ENCODE measurements at regions not wholly inside any gene's neighbourhood (a gene's known extent, or its start where the extent isn't known, plus 50 kb on each side); places are given as distances from the start of the nearest gene placed in this dataset.
"Not testable (repeated sequence)": the region's sequence is repeated elsewhere in the genome, so short reads cannot be mapped to it uniquely, and the experiment has no call there.

DNA sequence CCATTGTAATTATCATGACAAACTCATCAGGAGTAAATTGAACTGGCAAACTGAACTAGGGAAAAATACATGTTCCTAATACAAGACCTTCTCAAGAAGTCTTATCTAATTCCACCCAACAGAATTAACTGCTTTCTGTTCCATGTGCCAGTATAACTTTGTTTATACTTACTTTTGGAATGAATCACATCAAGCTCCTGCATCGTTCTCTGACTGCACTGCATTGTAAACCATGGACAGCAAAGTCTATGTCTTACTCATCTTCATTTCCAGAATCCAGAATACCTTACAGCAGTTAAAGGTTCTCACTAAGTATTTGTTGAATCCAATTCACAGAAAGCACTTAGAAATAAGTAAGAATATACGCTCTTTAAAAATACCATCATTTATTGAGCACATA lies 102.8 kb downstream of the PLK2 start:
- DNase-seq = no peak

DNA sequence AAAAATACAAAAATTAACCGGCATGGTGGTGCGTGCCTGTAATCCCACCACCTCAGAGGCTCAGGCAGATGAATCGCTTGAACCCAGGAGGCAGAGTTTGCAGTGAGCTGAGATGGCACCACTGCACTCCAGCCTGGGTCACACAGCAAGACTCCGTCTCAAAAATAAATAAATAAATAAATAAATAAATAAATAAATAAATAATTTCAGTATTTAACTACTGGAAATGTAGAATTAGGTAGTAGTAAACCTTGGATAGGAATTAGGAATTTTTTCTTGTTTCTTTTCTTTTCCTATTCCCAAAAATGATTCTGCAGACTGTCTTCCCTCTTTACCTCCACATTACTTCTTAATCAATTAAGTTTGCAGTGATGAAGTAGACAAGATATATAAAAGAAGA lies 103.2 kb downstream of the PLK2 start:
- DNase-seq = no peak

DNA sequence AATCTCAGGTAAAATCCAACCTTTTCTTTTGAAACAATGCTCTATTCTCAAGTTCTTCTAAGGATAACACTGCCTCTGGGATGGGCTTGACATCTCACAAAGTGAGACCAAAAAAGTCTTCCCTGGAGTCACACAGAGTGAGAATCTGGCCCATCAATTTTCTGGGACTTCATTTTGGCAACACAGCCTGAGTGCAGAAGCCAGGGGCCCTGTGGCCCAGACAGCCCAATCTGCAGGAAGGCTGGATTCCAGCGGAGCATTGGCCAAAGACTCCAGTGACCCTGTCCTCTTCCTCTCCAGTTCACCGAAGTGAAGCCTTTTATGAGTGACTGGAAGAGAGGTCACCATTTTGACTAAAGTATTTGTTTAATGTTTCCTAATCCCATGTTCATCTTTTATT lies 105.1 kb downstream of the PLK2 start:
- no peak for DNase-seq

DNA sequence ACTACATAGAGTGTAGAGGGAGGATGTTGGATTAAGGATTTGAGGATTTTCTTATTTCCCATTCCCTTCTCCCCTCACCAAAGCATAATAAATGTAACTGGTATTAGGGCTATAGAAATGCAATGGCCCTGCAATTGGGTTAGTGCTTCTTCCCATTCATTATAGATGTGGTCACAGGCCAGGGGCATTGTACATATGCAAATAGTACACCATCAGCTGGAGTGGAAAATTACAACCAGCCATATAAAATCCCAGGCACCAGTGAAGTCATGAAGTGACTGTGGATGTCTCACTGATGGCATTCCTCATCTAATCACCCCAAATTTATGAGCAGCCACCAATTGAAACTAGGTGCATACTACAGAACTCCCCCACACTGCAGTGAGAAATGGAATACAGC lies 105.9 kb downstream of the PLK2 start:
- no peak for DNase-seq

DNA sequence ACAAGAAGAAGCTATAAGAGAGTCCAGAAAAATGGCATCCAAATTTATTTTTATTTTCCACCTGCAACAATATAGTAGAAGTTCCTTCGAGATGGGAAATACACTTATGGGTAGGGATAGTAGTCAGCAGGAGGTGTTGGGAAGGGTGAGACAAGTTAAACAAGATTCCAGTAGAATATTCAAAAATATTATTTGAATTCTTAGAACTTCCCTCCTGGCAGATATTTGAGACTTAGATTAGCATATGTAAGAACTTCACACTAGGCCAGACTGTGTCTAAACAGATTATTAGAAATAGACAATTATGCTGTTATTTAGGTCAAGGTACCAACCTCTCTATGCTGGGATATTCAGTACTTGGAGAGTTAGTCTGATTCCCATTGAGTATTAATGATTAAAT lies 108.7 kb downstream of the PLK2 start:
- no peak for DNase-seq

DNA sequence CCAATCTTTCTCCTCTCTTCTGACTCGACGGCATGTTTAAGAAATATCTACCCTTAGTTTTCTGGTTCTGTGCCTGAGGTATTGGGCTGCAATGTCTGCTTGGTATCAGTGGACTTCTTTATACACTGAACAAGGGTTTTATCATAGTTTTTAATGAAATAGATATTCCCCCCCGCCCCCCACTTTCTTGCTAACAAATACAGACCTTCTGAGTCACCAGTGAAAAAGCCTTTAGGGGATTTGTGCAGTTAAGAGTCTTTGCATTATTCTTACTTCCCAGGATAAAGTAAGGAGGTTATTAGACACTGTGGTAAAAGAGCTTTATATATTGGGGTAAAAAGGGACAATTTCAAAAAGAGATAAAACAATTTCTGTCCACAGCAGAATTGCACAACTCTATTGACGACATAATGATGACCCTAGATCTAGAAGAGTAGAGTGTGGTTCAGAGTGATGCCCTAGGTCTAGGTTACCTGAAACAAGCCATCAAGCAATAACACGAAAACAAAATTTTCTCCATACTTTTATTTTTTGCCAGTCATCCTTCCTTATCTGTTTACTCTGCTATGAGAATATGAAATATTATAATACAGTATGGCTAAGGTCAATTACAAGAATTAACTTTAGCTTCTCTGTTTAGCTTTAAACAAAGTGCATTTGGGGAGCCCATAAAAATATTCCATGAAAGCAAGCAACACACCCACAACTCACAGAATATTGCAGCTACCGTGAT lies 110.7 kb downstream of the PLK2 start:
- DNase-seq = no peak

DNA sequence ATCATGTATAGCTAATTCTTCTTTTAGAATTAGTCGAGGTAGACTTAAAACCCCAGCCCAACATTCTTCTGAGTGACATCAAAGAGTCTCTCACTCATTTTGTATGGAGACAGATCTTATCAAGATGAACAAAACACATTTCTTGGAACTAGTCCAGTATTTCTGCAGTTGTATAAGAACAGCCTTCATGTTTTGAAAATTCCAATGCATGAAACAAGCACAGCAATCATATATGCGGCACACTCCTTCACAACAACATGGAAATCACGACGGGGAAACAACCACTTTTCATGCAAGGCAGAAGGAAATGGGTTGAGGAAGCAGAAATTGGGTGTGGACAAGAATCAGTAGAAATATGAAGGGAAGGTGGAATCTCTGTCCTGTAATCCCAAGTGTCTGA lies 113.8 kb downstream of the PLK2 start:
- DNase-seq = no peak

DNA sequence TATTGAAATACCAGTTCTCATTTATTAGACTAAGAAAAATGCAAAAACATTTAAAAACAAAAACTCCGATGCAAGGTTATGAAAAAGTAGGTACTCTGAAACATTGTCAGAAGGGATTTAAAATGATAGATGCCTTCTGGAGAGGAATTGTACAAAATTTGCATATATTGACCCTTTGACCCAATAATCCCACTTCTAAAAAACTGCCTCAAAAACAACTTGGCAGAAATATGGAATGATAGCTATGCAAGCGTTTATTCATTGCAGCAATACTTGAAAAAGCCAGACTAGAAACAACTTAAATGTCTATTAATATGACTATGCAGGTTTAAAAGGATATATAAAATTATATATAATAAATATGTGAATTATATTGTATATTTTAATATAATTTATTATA lies 118.4 kb downstream of the PLK2 start:
- DNase-seq = no peak

DNA sequence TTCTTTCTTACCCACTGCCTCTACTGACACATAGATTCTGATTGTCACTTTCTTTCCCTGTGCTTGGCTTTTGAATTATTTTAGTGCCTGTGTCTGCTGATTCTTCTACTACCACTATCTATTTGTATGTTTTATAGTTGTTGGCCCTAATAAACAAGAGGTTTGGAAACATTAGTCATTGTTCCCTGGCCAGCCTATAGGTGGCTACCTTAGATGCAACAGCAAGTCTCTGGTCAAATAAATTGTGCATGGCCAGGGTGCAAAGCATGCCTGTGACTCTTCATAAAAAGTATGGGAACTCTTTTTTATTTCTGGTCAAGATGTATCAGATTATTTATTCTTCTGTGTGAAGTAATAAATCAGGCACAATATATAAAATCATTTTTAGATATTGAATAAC lies 124.4 kb downstream of the PLK2 start:
- DNase-seq = no peak

DNA sequence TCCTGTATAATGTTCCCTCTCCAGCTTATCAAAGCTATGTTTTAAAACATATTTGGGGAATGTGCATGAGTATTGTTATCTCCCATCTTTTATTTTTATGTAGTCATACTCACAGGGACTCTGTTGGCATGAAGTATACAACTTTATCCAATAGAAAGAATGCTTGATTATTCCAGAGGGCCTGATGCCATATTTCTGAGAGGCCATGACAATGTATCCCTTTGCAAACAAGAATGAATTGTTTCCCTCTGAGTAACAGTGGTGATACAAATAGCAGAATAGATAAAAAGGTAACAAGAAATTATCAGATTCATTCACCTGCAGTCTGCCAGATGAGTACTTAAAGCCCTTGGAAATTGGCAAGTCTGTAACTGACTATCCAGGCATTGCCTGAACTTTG lies 125.9 kb downstream of the PLK2 start:
- DNase-seq = no peak

DNA sequence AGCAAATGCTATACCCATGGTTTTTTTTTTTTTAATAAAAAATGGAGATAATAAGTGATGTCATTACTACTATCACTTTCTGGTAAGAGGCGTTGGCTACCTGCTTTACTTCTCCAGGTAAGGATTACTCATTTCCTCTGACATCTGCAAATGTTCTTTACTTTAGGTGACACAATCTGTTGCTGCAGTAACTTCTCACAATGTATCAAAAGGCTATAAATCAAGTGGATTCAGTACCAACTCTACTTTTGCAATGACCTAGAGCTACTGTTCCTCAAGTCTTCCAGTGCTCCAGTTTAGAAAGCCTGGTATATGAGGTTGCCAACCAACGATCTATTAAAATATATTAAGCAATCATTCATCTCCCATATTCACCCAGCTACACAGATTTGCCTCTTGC lies 129.1 kb downstream of the PLK2 start:
- DNase-seq = no peak

DNA sequence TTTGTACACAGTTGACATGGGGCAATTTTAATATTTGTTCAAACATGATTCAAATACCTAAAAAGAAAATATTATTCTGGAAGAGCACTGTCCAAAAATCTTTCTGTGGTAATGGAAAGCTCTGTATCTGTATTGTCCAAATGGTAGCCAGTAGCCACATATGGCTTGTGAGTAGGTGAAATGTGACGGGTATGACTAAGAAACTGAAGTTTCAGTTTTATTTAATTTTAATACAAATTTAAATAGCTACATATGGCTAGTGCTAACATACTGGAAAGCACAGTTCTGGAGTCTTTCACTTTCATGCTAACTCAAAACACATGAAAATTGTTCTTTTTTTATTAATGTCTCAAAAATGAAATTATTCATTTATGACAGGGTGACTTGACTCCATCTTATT lies 132.6 kb downstream of the PLK2 start:
- DNase-seq = no peak

DNA sequence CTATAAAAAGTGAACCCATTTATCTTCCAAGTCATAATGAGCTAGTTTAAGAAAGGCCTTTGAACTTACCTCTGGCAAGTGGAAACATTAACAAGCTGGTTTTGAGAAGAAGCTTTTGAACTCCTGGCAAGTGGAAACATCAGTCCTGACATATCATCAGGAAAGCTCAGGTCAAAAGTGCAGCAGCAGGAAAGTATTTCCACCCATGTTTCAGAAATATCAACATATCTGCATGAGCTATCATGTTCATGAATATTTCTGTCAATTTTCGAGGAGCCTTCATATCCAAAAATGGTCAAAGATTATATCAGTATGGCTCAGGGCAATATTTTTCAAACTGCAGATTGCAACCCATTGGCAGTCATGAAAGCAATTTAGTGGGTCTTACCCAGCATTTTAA lies 133.9 kb downstream of the PLK2 start:
- no peak for DNase-seq

DNA sequence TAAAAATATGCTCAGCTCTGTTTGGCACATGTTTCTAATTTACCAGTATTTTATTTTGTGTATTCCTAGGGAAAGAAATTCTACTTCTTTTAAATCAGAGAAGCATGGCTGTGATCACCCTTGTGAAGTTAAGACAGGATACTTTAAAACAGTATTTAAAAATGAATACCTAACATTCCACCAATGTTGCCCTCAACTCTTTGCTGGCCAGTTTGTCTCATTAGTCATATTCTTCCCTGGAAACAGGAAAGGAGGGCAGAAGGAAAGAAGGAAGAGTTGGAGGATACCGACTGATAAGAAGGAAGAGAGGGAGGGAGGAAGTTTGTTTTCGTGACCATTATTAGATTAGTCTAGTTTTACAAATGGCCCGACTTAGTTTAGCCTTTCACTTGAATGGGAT lies 137.4 kb downstream of the PLK2 start:
- DNase-seq = no peak

DNA sequence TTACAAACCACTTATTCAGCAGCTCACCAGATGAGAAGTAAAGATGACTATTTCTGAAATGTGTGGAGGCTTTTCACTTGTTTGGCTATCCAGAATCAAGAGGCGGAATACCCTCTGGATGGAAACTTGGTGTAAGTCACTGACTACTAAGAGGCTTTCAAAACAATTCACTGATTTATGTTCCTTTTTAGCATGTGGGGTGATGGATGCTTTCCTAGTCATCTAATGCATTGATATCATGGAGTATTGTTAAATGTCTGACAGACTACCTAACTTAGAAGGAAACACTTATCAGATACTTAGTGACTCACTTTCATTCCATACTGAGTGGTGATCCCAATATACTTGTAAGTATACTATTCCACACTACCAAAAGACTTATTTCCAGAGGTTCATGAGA lies 141.4 kb downstream of the PLK2 start:
- DNase-seq = no peak

DNA sequence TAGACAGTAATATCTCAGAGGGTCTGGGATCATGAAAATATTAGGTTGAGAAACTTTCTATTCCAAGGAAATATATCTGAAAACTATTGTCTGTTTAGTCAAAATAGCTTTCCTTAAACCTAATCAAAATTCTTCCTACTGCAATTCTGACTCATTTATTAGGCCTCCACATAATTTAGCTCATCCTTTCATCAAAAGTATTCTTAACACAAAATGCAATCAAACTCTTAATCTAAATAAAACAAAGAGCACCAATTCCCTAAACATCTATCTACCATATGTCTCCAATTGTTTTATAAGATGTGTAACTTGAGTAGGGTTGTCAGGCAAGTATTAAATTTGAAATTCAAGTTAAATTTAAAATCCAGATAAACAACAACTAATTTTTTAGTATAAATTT lies 142.1 kb downstream of the PLK2 start:
- no peak for DNase-seq

DNA sequence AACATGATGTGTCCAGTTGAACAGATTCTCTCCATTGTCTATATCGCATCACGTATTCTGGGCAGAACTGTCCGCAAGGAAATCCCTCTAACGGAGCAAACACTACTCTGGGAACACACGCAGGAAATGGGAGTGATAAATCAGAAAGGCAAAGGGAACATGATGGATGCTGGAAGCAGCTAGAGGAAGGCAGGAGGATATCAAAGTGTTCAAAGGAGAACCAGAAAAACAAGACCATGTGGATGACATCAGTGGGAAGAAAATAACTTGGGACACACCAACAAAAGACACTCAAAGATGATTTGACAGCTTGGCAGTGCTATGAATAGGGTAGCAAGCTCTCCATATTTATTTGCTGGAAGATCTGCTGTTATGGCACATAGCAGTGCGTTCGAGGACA lies 142.9 kb downstream of the PLK2 start:
- DNase-seq = no peak

DNA sequence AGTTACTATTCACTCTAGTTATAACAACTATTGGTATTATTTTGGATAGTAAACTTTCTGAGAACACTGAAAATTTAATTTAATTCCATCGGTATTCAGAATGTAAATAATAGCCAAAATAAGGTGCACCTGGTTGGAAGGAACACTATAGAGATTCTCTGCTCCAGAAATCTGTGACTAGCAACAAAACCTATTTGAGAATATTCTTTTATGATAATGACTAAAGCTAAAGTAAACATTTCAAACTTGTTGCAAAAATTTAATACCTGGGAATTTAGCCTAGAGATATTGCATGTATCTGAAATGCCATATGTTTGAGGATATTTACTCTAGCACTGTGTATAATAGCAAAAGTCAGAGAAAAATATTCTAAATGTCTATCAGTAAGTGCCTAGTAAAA lies 144.1 kb downstream of the PLK2 start:
- DNase-seq = no peak

DNA sequence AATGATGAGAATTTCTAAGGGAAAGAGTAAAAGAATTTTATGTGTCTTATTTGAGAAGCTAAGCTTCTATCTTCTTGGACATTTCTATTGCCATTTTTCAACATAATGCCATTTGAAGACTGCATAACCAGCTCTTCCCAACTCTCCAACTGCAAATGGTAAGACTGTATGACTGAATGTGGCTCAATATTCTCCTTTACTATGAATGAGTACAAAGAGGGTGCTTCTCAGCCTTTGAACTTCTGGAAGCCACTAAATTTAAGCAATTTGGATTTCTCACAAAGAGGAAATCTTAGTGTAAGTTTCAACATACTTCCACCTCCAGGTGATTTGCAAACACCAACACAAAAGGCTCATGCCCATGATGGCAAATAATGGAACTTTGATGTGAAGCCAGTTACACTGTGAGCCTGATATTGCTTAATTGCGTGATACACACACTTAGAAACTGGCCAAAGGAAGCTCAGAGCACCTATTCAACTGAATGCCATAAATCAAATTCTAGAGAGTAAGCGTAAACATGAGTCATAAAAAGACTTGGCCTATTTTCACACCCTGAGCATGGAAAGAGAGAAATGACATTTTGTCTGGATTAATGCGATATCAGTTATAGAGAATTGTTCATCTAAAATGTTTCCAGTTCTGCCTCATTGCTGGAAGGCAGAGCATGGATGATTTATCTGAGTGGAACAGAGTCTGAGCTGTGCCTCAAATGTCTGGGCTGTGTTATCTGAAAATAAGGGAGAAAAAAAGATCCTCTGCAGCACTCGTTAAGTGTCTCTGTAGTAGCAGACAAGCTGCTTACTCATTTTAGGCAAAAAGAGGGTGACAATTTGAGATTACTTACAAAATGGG lies 145.3 kb downstream of the PLK2 start:
- no peak for DNase-seq

DNA sequence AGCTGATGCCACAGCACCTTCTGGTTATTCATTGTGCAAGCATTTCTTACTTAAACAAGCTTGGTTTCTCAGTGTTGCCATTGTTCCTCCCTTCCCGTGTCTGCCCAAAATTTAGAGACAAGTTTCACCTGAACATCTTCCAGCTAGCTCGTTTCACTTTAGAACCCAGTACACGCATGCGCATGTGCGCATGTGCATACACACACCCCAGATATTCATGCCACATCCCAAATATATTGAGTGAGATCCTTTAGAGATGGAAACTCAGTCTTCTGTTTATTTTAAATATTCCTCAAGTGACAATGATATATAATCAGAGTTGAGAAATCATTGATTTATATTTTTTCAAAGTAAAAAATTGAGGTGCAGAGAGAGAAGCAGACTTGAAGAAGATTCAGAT lies 147.6 kb downstream of the PLK2 start:
- DNase-seq = no peak

DNA sequence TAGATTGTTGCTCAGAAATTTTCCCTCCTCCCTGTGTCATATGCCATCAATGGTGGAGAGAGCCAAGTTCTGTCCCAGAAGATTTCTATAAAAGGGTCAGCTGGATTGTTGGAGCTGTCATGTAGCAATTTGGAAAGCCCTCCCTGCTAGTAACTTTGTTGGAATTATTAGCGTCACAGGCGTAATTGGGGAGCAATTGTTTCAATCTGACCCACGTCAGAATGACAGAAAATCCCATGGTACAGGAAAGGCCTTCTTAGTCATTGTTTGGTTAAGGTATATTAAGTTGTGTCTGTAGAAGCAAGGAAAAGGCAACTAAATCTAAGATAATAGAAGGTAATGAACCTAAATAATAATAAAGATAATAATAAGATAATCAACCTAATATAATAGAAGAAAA lies 148.4 kb downstream of the PLK2 start:
- DNase-seq = no peak

DNA sequence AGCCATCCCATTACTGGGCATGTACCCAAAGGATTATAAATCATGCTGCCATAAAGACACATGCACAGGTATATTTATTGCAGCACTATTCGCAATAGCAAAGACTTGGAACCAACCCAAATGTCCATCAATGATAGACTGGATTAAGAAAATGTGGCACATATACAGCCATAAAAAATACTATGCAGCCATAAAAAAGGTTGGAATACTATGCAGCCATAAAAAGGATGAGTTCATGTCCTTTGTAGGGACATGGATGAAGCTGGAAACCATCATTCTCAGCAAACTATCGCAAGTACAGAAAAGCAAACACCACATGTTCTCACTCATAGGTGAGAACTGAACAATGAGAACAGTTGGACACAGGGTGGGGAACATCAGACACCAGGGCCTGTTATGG lies 151.5 kb downstream of the PLK2 start:
- DNase-seq = not testable (repeated sequence)

DNA sequence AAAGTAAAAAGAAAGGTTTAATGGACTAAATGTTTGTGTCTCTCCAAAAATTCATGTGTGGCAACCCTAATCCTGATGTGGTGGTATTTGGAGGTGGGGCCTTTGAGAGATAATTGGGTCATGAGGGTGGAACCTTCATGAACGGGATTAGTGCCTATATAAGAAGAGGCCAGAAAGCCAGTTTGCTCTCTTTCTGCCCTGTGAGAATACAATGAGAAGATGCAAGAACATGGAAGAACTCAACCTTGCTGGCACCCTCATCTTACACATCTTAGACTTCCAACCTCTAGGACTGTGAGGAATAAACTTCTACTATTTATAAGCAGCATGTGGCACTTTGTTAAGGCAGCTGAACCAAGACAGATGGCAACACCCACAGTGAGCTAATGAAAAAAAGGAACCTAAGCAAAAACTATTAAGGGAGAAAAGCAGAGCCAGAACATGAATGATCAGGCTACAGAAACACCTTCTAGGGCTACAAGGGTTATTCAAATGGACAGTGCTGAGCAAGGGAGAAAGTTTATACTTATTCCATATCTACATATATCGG lies 159.5 kb downstream of the PLK2 start:
- no peak for DNase-seq

DNA sequence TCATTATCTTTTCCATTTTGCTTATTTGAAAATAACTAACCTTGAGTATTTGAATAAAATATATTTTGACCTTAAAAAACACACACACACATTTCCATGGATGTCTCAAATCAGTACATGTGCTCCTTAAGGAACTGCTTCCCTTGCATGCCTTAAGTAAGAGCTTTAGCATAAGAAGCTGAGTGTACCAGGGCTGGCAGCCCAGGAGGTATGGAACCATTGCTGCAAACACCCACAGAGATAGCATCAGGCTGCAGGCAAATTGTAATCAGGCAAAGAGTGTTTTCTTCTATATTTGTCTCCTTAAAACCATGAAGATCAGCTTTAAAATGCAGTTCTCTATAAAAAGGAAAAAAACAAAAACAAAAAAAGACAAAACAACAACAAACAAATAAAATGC lies 160.6 kb downstream of the PLK2 start:
- DNase-seq = no peak
